ENCODE measurements at regions not wholly inside any gene's neighbourhood (a gene's known extent, or its start where the extent isn't known, plus 50 kb on each side); places are given as distances from the start of the nearest gene placed in this dataset.

GRCh38 chr9:88776717-88777497 lies 214.4 kb upstream of the S1PR3 start:
- TF ChIP-seq CTCF (IDR thresholded peaks at IDR 0.05; ENCODE audit: low read depth, low read length) = no peak
- DNase-seq (ENCODE audit: low read depth in 2 of 2) = peak; percentile 89 to 98
- H3K4me3 ChIP-seq (replicated peaks in 1 of 2; ENCODE audit: low read depth in 2 of 2, low read length in 2 of 2) = no peak overlapping the region

- peak; percentile 89 to 94 for DNase-seq (ENCODE audit: low read depth in 2 of 2)
- TF ChIP-seq CTCF (IDR thresholded peaks at IDR 0.05; ENCODE audit: low read depth, low read length) = no peak
- H3K4me3 ChIP-seq (replicated peaks in 1 of 2; ENCODE audit: low read depth in 2 of 2, low read length in 2 of 2) = no peak overlapping the region
These were observed 213.6 kb upstream of the S1PR3 start for GRCh38 chr9:88777498-88778312.

DNA sequence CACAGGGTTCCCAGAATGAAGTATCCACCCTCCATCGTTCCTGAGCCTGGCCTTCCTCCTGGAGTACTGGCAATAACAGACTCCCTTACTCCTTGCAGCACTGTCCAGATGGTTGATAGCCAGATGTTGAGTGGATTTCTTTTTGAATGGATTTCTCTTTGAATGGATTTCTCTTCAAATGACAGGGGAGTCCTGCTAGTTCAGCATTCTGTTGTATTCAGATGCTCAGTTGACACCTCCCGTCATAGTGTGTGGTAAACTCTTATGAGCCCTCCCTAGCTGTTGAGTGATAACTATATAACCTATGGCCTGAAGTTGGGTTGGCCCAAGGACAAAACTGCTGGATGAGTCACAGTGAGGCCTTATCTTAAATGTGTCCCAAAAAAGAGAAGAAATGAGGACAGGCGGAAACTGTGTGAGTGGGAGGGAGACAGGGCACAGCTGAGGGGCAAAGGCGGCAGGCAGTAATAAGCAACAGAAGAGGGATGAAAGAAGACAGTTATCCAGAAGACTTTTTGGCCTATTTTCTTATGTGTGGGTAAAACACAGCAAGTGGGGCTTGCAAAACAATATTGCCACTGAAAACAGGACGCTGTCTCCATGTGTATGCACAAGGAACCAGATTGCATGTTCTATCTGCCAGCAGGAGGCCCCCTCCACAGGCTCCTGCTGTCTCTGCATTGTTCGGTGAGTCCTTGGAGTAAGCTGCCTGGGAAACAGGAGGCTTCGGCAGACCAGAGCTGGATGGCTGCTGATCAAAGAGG lies 209.5 kb upstream of the S1PR3 start:
- peak; percentile 75 for TF ChIP-seq CTCF (IDR thresholded peaks at IDR 0.05; ENCODE audit: low read depth, low read length)
- no peak overlapping the region for H3K4me3 ChIP-seq (replicated peaks in 1 of 2; ENCODE audit: low read depth in 2 of 2, low read length in 2 of 2)
- peak; percentile 89 to 96 for DNase-seq (ENCODE audit: low read depth in 2 of 2)

DNA sequence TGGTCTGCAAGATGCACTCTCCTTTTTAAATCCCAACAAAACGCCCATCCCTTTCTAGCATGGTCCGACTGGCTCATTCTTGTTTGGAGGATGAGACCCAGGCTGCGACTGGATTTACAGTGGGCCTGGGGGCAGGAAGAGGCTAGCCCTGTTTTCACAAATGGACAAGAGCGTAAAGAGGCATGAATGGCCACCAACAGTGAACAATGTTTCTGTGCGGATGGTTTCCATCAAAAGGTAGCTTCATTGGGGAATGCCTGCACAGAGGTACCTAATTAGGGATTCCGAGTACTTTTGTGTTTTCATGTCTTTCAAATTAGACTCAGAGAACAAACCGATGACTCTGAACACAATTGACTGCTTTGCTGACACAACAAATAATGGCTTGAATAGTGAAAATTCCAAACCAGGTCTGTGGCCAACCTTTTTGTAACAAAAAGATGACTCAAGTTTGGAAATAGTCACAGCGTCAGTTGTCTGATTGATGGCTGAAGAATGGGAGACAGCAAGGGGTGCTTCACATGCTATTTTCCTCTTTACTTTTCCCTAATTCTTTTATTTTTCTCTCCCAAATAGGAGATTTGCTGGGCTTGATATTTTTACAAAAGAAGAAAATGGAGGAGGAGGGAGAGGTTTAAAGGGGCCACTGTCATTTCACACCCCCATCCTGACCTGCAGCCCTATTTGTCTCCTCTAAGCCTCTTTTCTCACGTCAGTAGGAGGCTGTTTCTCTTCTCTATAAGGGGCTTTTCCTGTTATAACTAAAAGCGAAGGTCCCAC lies 208.1 kb upstream of the S1PR3 start:
- TF ChIP-seq CTCF (IDR thresholded peaks at IDR 0.05; ENCODE audit: low read depth, low read length) = no peak
- peak in 1 of 2 donors; percentile 64 for DNase-seq (ENCODE audit: low read depth in 2 of 2)
- no peak overlapping the region for H3K4me3 ChIP-seq (replicated peaks in 1 of 2; ENCODE audit: low read depth in 2 of 2, low read length in 2 of 2)

DNA sequence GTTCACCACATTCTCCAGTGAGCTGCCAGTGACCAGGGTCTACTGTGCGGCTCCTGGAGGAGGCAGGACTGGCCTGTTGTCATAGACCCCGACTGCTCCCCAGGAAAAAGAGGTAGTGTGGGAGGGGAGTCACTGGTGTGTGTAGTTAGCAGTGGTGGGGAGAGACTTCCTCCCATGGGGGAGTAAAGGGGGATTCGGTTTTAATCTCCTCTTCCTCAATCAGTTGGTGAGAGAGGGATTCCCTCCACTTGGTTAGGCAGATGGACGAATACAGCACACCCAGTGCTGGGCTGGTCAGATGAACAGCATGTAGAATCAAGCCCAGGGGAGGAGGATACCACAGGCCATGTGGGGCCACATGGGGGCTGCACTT lies 207.6 kb upstream of the S1PR3 start:
- no peak for DNase-seq (ENCODE audit: low read depth in 2 of 2)
- no peak for TF ChIP-seq CTCF (IDR thresholded peaks at IDR 0.05; ENCODE audit: low read depth, low read length)
- H3K4me3 ChIP-seq (replicated peaks in 1 of 2; ENCODE audit: low read depth in 2 of 2, low read length in 2 of 2) = no peak overlapping the region

- no peak overlapping the region for H3K4me3 ChIP-seq (replicated peaks in 1 of 2; ENCODE audit: low read depth in 2 of 2, low read length in 2 of 2)
These were observed 206.3 kb upstream of the S1PR3 start for GRCh38 chr9:88784960-88785359.

More at GRCh38 chr9:88784960-88785359, 206.3 kb upstream of the S1PR3 start:
- no peak for TF ChIP-seq CTCF (IDR thresholded peaks at IDR 0.05; ENCODE audit: low read depth, low read length)
- DNase-seq (ENCODE audit: low read depth in 2 of 2) = no peak

Measured in cardiac fibroblast (primary cell).